ENCODE measurements at regions not wholly inside any gene's neighbourhood (a gene's known extent, or its start where the extent isn't known, plus 50 kb on each side); places are given as distances from the start of the nearest gene placed in this dataset.

- no peak for DNase-seq (ENCODE audit: low spot score)
Measured at GRCh38 chr6:168212362-168212761, 107.2 kb downstream of the DACT2 start.

- no peak for DNase-seq (ENCODE audit: low spot score)
Measured at GRCh38 chr6:168211681-168212080, 107.9 kb downstream of the DACT2 start.

GRCh38 chr6:168210239-168211105, 109.1 kb downstream of the DACT2 start:
- no peak for DNase-seq (ENCODE audit: low spot score)

- DNase-seq (ENCODE audit: low spot score), result no peak
Measured at GRCh38 chr6:168209420-168209819, 110.2 kb downstream of the DACT2 start.

GRCh38 chr6:168208854-168209253, 110.7 kb downstream of the DACT2 start:
- no peak for DNase-seq (ENCODE audit: low spot score)

GRCh38 chr6:168208402-168208801, 111.2 kb downstream of the DACT2 start:
- DNase-seq (ENCODE audit: low spot score), result no peak

- DNase-seq (ENCODE audit: low spot score), result no peak
Measured at GRCh38 chr6:168207421-168208175, 112.0 kb downstream of the DACT2 start.

- DNase-seq (ENCODE audit: low spot score), result no peak
Measured at GRCh38 chr6:168206661-168207274, 112.8 kb downstream of the DACT2 start.

- DNase-seq (ENCODE audit: low spot score), result peak; percentile 40
Measured at GRCh38 chr6:168206186-168206585, 113.4 kb downstream of the DACT2 start.

GRCh38 chr6:168201799-168202198, 117.8 kb downstream of the DACT2 start:
- no peak for DNase-seq (ENCODE audit: low spot score)

GRCh38 chr6:168201383-168201782, 118.2 kb downstream of the DACT2 start:
- no peak for DNase-seq (ENCODE audit: low spot score)

GRCh38 chr6:168200571-168201134, 118.9 kb downstream of the DACT2 start:
- DNase-seq (ENCODE audit: low spot score), result no peak

- DNase-seq (ENCODE audit: low spot score), result no peak
Measured at GRCh38 chr6:168198302-168199180, 119.5 kb upstream of the FRMD1 start.

- no peak for DNase-seq (ENCODE audit: low spot score)
Measured at GRCh38 chr6:168197636-168198301, 118.8 kb upstream of the FRMD1 start.

GRCh38 chr6:168196881-168197635, 118.0 kb upstream of the FRMD1 start:
- no peak for DNase-seq (ENCODE audit: low spot score)

- peak; percentile 81 for DNase-seq (ENCODE audit: low spot score)
Measured at GRCh38 chr6:168196385-168196860, 117.4 kb upstream of the FRMD1 start.

- DNase-seq (ENCODE audit: low spot score), result no peak
Measured at GRCh38 chr6:168195712-168196111, 116.7 kb upstream of the FRMD1 start.

- DNase-seq (ENCODE audit: low spot score), result no peak
Measured at GRCh38 chr6:168194732-168195567, 115.9 kb upstream of the FRMD1 start.

Data from mucosa of gallbladder (tissue), 1 donor.